ENCODE measurements at regions not wholly inside any gene's neighbourhood (a gene's known extent, or its start where the extent isn't known, plus 50 kb on each side); places are given as distances from the start of the nearest gene placed in this dataset.
"Not testable (repeated sequence)": the region's sequence is repeated elsewhere in the genome, so short reads cannot be mapped to it uniquely, and the experiment has no call there.

GRCh38 chr13:99756281-99756680, 215.3 kb downstream of the ZIC5 start:
- H3K4me3 Mint-ChIP-seq = no peak overlapping the region
- no peaks in the 10 kb centered on the region for H3K27me3 Mint-ChIP-seq (ENCODE audit: low read depth)
- H3K9me3 Mint-ChIP-seq = peaks cover 5% of the 10 kb centered on the region
- no peak for TF ChIP-seq CTCF (conservative IDR thresholded peaks at IDR 0.05)
- H3K36me3 Mint-ChIP-seq (ENCODE audit: low read depth) = peaks cover 13% of the 10 kb centered on the region
- DNase-seq (ENCODE audit: low read depth, low spot score) = no peak
- H3K4me1 Mint-ChIP-seq = peaks cover 3% of the 10 kb centered on the region
- no peak overlapping the region for H3K27ac Mint-ChIP-seq (ENCODE audit: unreplicated experiment)

DNA sequence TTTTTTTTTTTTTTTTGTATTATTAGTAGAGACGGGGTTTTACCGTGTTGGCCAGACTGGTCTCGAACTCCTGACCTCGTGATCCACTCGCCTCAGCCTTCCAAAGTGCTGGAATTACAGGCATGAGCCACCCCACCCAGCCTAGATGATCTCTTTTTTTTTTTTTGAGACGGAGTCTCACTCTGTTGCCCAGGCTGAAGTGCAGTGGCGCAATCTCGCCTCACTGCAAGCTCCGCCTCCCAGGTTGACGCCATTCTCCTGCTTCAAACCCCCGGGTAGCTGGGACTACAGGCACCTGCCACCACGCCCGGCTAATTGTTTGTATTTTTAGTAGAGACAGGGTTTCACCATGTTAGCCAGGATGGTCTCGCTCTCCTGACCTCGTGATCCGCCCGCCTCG, 216.8 kb downstream of the ZIC5 start:
- H3K4me3 Mint-ChIP-seq; H3K27me3 Mint-ChIP-seq (ENCODE audit: low read depth); H3K36me3 Mint-ChIP-seq (ENCODE audit: low read depth); H3K4me1 Mint-ChIP-seq; H3K9me3 Mint-ChIP-seq; DNase-seq (ENCODE audit: low read depth, low spot score); H3K27ac Mint-ChIP-seq (ENCODE audit: unreplicated experiment): not testable (repeated sequence)

DNA sequence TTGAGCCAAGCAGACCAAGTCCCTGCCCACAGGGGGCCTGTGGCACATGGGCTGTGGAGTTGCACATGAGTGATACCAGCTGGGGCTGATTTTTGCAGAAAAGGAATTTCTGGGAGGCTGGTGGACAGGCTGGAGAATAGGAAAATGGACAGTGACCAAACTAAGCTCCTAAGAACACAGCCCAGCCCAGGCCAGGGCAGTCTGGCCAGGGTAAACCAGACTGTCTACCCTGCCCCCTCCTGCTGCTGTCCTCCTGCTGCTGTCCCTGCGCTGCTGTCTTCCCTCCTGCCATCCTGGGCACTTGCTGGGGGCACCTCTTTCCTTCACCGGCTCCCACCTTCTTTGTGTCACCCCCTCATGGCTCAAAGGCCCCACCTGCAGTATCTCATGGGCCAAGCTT, 219.2 kb downstream of the ZIC5 start:
- Mint-ChIP-seq H3K36me3 (ENCODE audit: low read depth) (peaks cover 5% of the 10 kb centered on the region), H3K27me3 (ENCODE audit: low read depth) (peaks cover 4% of the 10 kb centered on the region), H3K4me3 (no peak overlapping the region), H3K4me1 (peaks cover 20% of the 10 kb centered on the region), H3K27ac (ENCODE audit: unreplicated experiment) (no peak overlapping the region), H3K9me3 (peaks cover 6% of the 10 kb centered on the region)
- no peak for DNase-seq (ENCODE audit: low read depth, low spot score)
- TF ChIP-seq CTCF (conservative IDR thresholded peaks at IDR 0.05) = no peak

DNA sequence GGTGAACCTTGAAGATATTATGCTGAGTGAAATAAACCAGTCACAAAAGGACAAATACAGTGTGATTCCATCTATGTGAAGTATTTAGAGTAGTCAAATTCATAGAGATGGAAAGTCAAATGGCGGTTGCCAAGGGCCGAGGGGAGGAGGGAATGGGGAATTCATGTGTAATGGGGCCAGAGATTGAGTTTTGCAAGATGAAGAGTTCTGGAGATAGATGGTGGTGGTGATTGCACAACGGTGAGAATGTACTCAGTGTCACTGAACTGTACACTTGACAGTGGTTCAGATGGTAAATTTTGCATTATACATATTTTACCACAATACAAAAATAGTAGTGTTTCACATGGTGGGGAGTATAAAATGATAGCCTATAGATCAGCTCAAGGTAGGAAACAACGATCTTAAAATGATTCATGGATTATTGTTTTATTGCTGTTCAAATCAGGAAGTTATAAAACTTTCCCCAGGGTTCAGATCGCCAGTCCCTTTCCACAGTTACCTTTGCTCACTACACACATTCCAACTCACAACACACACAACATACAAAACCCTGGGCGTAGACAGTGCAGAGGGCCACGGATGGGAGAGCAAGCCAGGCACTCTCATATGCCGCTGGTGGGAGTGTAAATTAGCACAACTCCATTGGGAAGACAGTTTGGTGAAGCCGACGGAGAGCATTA, 219.9 kb downstream of the ZIC5 start:
- Mint-ChIP-seq H3K9me3 (peaks cover 6% of the 10 kb centered on the region), H3K27me3 (ENCODE audit: low read depth) (peaks cover 8% of the 10 kb centered on the region), H3K36me3 (ENCODE audit: low read depth) (peaks cover 5% of the 10 kb centered on the region), H3K4me3 (no peak overlapping the region), H3K27ac (ENCODE audit: unreplicated experiment) (peak overlapping the region; percentile 65), H3K4me1 (peaks cover 27% of the 10 kb centered on the region)
- no peak for TF ChIP-seq CTCF (conservative IDR thresholded peaks at IDR 0.05)
- DNase-seq (ENCODE audit: low read depth, low spot score) = no peak

- Mint-ChIP-seq H3K4me3 (no peak overlapping the region), H3K27me3 (ENCODE audit: low read depth) (peaks cover 12% of the 10 kb centered on the region), H3K4me1 (peaks cover 34% of the 10 kb centered on the region), H3K36me3 (ENCODE audit: low read depth) (peaks cover 5% of the 10 kb centered on the region), H3K27ac (ENCODE audit: unreplicated experiment) (no peak overlapping the region), H3K9me3 (peaks cover 3% of the 10 kb centered on the region)
- TF ChIP-seq CTCF (conservative IDR thresholded peaks at IDR 0.05) = no peak
- no peak for DNase-seq (ENCODE audit: low read depth, low spot score)
Observed at GRCh38 chr13:99750951-99751350, 220.6 kb downstream of the ZIC5 start.

- TF ChIP-seq CTCF (conservative IDR thresholded peaks at IDR 0.05) = no peak
- Mint-ChIP-seq H3K4me1 (peaks cover 50% of the 10 kb centered on the region), H3K4me3 (peak overlapping the region; percentile 13), H3K27ac (ENCODE audit: unreplicated experiment) (peak overlapping the region; percentile 93), H3K36me3 (ENCODE audit: low read depth) (peaks cover 5% of the 10 kb centered on the region), H3K9me3 (peaks cover 3% of the 10 kb centered on the region), H3K27me3 (ENCODE audit: low read depth) (peaks cover 13% of the 10 kb centered on the region)
- DNase-seq (ENCODE audit: low read depth, low spot score) = no peak
Observed at GRCh38 chr13:99749271-99750019, 222.1 kb downstream of the ZIC5 start.
